HG03432 (cell line): ENCODE measurements at regions not wholly inside any gene's neighbourhood (a gene's known extent, or its start where the extent isn't known, plus 50 kb on each side); places are given as distances from the start of the nearest gene placed in this dataset.

Experiments
- ATAC-seq: cut with Tn5 transposase; IDR thresholded peaks from one replicate; pipeline ENCODE4 v1.9.1; 2021; ENCODE audit warnings: mild to moderate bottlenecking, moderate library complexity; ENCODE audit not compliant: unreplicated experiment

DNA sequence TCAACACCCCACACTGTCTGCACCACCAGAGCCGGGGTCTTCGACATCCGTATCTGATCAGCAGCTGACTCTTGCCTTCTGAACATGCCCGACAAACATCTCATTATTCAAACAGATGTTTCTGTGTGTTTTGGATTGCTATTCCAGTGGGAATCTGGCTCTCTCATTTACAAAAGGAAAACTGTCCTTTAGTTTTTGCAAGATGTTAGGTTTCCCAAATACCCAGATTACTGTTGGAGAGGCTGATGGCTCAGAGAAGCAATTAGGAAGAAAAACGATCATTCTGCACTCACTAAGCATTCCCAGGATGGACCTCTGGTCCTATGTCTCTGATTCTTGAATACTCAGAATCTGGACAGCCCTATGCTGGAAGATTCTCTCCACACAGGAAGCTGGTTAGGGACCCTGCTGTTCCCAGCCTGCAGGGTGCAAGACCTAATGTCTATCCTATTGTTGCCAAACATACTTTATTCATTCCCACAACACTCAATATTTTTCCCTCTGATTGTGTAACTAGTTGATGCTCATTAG, 532.9 kb downstream of the CDH26 start:
- no peak for ATAC-seq

DNA sequence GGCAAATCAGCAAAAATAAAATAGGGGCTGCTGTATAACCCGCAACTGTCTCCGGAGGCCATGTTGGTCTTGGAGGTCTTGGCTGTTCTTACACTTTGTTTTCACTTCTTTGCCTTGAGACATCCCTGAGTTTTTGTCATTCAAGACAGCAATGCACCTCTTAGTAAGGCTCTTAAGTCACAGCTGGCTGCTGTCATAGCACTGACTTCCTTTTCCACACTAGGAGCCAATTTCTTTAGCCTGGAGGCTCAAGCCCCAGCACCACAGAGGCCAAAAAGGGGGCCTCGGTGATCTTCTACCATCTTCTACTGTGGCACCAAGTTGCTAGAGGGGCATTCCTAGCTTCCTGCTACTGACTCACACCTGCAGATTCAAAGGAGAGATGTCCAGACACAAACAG, 536.3 kb downstream of the CDH26 start:
- ATAC-seq: no peak

DNA sequence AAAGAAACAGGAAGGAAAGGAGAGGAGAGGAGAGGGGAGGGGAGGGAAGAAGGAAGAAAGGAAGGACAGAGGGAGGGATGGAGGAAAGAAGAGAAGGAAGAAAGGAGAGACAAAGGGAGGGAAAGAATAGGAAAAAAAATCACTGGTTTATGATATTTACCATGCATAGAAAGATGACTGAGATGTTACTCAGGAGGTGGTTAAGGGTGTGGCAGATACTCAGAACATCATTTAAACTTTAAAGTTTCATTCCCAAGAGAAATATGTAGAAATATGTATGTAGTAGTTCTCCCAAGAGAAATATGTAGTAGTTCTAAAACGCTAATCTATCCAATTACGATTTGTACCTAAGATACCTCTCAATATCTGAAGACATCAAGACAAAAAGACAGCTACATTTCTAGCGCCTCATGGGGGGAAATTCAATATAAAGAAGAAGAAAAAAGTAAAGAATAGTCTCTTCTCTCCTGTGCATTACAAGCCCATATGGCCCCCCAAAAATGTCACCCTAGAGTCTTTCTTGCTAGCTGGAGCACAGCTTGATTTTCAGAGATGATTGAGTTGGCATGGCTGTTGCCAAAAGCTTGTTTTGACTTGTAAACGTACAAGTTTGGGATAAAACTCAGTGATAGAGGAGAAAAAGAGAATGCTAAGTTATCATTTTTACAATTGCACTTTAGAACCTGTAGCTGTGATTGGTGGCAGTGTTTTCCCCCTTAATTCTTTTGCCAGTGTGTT, 539.2 kb downstream of the CDH26 start:
- no peak for ATAC-seq

DNA sequence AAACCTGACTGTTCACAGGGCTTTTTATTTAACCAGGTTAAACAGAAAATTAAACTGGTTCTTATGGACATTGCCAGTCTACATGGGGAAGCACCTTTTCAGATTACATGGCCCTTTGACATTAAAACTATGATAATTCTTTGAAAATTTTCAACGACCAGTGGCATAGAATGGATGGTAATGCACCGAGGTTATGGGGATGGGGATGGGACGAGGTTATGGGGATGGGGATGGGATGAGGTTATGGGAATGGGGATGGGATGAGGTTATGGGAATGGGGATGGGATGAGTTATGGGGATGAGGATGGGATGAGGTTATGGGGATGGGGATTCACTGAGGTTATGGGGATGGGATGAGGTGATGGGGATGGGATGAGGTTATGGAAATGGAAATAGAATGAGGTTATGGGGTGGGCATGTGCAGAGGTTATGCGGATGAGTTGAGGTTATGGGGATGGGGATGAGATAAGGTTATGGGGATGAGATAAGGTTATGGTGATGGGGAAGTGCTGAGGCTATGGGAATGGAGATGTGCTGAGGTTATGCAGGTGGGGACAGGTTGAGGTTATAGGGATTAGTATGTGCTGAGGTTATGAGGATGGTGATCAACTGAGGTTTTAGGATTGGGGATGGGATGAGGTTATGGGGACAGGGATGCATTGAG, 541.9 kb downstream of the CDH26 start:
- no peak for ATAC-seq

DNA sequence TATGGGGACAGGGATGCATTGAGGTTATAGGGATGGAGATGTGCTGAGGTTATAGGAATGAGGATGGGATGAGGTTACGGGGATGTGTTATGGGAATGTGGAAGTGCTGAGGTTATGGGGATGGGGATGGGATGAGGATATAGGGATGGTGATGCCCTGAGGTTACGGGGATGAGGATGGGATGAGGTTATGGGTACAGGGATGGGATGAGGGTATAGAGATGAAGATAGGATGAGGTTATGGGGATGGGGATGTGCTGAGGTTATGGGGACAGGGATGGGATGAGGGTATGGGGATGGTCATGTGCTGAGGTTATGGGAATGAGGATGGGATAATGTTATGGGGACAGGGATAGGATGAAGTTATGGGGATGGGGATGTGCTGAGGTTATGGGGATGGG, 542.8 kb downstream of the CDH26 start:
- no peak for ATAC-seq

DNA sequence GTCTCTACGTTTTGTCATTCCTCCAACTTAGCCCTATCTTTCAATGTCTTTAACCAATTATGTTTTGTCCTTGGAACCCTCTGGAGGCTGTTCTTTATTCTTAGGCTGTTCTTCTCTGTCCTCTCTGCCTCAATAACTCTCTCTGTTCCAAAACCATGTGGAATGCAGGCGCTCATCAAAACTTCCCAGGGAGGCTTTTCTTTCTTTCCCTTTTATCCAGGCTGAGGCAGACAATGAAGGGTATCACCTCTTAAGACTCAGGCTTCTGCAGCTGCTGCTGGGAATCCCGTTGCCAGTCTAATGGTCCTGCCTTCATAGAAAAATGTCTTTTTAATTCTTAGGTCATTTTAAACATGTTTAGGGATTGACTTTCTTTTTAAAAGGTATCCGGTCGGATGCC, 544.7 kb downstream of the CDH26 start:
- no peak for ATAC-seq

DNA sequence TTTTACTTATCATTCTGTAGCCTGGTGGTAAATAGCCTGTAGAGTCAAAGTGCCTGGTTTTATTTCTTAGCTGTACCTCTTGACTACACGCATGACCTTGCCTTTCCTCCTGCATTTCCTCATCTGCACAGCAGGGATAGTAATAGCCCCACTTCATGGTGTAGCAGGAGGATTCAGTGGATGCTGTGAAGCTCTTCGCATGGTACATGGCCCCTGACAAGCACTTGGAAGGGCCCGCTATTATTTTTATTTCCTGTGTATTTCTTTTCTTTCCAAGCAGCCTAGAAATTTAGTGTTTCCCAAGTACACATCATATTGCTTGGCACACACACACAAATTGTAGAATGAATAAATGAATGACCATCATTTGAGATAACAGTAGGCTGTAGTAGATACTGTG, 547.2 kb downstream of the CDH26 start:
- no peak for ATAC-seq

DNA sequence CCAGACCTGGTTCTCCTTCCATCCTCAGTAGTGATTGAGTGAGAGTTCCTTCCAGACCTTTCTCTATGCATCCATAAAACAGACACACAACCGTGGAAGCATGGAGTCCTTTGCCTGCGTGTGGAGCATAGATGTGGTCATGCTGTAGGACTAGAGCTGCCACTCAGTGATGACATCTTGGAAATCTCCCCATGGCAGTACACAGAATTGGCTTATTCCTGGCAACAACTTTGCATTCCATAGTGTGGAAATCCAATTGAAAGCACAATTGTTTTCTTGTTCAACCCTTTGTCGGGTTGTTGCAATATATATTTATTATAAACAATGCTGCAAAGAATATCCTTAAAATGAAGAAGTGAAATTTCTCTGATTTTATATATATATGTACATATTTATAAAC, 547.8 kb downstream of the CDH26 start:
- ATAC-seq: no peak

DNA sequence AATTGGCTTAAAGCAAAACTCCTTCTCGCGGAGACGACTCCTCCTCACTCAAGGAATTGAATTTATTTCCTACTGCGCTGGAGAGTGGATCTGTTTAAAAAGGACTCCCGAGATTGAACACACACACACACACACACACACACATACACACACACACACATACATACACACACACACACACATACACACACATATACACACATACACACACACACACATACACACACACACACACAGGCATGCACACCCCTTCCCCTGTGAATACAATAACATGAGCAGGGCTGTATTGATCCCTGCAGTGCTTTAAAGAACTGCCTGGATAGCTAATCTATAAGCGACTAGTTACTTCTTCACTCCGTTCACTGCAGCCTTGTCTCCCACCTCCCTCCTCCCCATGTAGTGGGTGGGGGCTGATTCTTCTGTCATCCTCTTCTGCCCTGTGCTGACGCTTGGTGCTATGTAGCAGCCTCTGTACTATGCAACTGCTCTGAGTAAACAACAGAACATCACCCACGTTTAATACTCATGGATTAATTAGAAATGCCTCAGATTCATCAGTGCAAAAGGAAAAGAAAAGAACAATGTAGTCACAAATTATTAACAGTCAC, 549.0 kb downstream of the CDH26 start:
- no peak for ATAC-seq

DNA sequence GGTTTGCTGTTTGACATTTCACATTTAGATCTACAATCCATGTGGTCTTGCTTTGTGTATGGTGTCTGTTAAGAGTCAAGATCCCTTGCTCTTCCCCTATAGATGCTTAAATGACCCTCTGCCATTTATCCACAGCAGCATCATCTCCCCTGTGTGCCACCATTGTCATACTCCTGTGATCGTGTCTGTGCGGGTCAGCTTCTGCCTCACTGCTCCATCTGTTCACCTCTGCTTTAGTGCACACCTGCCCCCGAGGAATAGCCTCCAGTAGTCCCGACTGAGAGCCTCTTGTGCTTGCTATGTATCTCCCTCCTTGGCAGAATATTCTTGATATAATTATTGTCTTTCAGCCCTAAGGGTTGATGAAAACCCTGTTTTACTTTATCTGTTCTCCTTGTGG, 551.2 kb downstream of the CDH26 start:
- ATAC-seq: no peak

DNA sequence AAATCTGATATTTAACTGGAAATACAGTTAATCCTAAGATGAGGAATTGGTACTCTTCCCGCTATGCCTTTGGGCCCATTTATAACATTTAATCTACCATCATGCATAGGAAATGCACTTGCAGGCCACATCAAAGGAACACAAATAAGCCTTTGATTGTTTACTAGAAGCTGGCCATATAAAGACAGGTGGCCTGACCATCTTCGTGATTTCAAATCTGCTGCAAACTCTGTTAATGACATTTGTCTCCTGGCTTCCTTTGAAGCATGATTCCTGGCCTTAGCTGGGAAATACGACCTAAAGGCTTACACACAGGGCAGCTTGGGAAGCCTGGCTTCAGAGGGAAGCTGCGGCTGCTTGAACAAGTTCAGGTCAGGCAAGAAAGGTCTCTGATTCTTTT, 552.1 kb downstream of the CDH26 start:
- no peak for ATAC-seq

DNA sequence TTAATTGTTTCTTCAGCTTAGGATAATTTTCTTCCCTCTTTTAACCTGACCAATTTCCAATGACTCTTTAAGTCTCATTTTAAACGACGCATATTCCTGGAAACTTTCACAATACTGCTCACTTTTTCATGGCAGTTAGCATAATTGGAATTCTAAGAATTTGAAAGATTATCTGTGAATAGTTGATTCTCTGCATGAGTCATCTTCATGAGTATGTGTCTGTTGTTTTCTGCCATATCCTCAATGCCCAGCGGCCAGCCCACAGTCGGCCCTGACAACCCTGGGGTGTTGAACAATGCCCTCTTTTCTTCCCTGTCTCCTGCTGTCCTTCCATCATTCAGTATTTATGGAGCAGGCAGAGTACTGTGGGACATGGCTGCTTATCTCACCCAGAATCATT, 554.2 kb downstream of the CDH26 start:
- ATAC-seq: no peak

DNA sequence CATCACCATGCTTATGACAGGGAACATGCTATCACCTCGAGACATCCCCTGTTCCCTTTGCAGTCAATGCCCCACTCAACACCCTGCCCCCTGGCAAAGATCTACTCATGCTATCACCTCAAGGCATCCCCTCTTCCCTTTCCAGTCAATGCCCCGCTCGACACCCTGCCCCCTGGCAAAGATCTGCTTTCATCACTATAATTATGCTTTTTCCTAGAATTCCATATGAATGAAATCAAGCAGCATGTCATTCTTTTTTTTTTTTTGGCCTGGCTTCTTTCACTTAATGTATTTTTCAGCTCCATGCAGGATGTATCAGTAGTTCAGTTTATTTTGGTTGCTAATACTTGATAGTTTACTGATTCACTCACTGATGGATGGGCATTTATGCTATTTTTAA, 554.9 kb downstream of the CDH26 start:
- no peak for ATAC-seq

DNA sequence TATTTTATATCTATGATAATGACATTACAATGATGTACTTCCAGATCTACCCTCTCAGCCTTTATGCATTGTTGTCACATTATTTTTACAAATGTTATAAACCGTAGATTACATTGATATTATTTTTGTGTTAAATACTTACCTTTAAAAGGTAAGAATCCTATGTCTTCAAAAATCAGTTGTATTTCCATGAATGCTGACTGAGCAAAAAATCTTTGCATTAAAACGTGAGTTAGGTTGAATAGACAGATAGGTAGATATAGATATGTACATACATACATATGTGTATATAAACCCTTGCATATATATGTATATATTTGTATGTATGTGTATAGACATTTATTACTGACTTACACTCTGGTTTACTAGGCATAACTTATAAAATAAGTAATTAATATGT, 558.2 kb downstream of the CDH26 start:
- no peak for ATAC-seq

DNA sequence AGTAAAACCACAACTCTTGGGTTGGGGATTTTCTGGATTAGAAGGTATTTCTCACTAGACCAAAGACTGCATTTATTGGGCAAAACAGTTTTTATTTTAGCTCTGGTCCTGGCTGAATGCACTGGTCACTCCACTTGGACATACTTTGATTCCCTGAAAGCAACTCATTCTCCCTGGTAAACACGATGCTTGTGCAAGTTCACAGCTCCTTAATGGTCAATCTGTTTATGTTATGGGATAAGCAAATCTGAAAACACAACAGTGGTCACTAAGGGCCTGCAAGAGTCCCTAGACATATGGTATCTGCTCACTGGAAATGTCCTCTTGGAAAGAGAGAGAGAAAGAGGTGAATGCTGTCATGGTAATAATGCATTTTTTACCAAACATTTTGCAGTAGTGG, 559.8 kb downstream of the CDH26 start:
- no peak for ATAC-seq

DNA sequence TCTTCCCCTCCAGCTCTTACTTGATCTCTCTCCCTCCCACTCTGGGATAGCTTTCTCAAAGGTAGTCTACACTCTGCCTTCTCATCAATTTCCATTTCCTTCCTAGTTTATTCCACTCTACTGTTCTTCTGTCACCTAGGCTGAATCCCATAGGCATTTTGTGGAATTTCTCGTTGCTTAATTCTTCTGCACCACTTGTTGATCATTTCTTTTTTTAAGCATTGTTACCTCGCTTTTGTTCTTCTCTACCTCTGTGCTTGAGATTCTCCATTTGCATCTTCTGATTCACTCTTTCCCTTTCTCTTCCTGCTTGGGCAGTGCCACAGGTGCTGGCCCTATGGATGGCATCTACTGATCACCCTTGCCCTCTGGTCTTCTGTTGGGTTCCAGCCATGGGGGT, 567.2 kb downstream of the CDH26 start:
- ATAC-seq: no peak

DNA sequence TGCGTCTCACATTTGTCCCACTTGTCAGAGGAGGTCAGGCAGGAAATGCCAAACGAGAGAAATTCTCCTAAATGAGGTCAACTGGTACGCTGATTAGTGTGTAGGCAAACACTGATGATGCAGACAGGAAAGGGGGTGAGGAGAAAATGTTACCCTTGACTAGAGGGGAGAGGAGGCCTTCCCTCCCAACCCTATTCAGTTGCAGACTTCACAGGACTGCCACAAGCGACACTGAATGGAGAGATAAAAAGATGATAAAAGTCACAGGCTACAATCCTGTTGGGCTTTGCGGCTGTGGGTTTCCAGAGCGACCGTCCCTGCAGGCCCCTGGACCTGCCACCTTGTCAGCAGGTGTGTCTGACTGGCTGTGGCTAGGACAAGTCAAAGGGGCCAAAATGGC, 569.4 kb downstream of the CDH26 start:
- ATAC-seq: no peak

DNA sequence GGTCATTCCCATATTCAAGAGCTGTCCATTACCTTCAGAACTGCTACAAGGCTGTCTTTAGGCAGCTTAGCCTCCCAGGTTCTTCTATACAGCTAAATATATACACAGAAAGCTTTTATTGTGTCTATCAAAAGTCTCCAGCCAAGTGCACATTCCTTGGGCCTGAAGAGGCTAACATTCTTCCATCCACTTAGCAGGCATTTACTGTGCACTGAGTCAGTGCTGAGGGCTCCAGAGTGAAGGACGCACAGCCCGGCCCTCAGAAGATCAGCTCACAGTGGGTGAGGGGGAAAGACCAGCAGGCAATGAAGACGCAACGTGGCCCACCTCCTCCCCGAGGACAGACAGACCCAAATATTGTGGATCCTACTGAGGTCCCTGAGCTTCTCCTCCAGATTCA, 569.9 kb downstream of the CDH26 start:
- ATAC-seq: no peak

DNA sequence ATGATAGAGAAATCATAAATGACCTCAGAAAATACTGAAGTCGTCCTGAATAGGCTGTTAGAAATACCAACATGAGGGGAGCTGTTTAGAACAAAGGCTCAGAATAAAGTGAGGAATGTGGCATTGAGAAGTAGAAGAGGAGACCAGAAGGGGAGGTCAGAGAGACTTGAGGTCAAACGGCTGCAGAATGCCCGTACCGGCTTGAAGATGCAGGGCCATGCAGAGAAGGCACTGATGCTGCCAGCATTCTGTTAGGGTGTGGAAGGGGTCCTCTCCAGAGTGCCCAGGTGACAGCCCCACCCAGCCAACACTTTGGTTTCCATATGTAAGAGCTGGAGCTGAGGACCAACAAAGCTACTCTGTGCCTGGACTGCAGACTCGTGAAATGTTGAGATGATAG, 570.9 kb downstream of the CDH26 start:
- no peak for ATAC-seq

DNA sequence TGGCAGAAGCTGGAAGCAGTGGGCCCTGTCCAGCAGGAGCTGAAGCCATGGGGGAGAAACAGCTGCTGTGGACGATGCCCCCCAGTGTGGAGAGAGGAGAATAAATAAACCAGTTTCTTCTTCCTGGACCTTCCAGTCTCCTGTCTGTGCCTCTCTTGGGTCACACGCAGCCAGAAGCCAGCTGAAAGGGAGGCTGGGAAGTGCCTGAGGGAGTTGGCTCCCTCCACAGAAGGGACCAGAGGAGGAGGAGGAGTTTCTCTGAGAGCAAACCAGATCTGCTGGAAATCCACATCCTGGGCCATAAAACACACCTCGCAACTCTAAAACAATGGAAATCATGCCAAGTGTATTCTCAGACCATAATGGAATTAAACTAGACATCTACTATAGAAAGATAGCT, 577.0 kb downstream of the CDH26 start:
- ATAC-seq: no peak

DNA sequence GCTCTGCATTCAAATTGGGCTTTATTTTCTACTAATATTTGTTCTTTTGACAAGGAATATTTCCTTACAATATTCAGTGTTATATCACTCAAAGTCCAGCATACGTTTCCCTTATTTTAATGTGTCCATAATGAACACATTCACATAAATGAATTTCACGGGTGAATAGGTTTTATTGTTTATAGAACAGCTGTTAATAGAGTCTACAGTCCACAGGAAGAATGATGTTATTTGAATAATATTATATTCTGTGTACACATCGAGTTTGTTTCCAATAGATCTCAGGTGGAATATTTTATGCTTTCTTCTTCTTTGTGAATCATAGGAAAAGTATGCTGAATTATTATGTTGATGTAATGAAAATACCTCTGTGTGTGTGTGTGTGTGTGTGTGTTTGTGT, 582.4 kb downstream of the CDH26 start:
- ATAC-seq: no peak

DNA sequence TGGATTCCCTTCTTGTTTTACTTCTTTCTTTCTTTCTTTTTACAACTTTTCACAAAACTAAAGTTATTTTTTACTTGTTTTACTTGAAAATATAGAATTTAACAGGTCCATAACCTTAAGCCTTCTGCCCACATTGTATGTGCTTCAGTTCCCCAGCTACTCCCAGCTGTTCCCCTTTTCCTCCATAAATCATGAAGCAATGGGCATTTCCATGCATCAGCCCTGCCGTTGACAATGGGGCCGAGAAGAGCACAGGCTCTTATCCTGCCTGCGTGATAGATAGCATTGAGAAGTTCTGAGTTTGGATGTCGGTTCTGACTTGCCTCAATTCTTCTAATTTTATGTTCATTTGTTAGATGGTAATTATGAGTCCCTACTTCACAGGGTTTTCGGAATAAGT, 583.8 kb downstream of the CDH26 start:
- no peak for ATAC-seq
